Stimulated activated CD4-positive, alpha-beta T cell treated with anti-CD3 and anti-CD28 coated beads, Interleukin-1b, Interleukin-23, amount 100 ng/mL, for 24 hours (primary cell): ENCODE measurements at regions not wholly inside any gene's neighbourhood (a gene's known extent, or its start where the extent isn't known, plus 50 kb on each side); places are given as distances from the start of the nearest gene placed in this dataset.
"Not testable (repeated sequence)": the region's sequence is repeated elsewhere in the genome, so short reads cannot be mapped to it uniquely, and the experiment has no call there.

Experiments
- DNase-seq, 4 experiments: peaks; one replicate each; pipeline ENCODE4 v3.0.0-alpha.2; 2020; ENCODE audit warnings: low read depth in 4 of 4, low spot score in 1 of 4

- DNase-seq, result not testable (repeated sequence)
These were observed 454.3 kb upstream of the SLITRK6 start for GRCh38 chr13:86253497-86253896.

DNA sequence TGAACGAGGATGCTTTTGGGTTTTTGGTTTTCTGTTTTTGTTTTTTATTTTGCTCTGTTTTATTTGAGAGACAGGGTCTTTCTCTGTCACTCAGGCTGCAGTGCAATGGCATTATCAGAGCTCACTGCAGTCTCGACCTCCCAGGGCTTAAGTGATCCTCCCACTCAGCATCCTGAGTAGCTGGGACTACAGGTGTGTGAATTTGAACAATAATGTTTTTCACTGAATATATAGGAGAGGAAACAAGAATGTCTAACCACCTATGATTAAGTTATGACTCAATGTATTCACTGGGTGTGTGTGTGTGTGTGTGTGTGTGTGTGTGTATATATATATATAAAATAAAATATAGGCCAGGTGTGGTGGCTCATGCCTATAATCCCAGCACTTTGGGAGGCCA, 456.6 kb upstream of the SLITRK6 start:
- DNase-seq, result not testable (repeated sequence)

DNA sequence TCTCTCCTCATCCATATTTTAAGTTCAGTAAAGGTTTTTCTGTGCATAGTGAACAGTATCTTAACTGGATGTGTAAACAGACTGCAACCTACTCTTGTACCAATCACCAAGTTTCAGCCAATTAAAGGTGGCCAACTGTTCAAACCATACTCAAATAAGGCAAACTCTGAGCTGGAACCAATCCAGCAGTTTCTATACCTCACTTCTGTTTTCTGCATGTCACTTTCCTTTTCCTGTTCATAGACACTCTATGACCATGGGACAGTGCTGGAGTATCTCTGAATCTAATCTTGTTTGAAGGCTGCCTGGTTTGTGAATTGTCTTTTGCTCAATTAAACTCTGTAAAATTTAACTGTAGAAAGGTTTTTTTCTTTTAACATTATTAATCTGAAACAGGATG, 470.3 kb upstream of the SLITRK6 start:
- no peak for DNase-seq

DNA sequence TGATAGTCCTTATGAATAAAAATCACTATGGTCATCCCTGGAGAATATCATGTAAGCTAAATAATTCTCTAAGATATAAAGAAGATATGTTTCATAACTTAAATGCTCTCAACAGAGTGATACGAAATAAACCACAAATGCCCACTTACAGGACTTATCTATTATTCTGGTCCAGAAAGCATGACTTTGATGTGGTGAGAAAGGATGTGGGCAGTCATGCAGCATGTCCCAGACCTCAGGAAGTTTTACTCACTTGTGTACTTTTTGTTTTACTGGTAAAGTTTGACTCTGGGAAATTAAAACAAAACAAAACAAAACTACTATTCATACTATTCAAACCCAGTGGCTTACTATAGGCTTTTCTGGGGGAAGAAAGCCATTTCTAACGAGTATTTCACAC, 483.2 kb upstream of the SLITRK6 start:
- DNase-seq, result no peak

DNA sequence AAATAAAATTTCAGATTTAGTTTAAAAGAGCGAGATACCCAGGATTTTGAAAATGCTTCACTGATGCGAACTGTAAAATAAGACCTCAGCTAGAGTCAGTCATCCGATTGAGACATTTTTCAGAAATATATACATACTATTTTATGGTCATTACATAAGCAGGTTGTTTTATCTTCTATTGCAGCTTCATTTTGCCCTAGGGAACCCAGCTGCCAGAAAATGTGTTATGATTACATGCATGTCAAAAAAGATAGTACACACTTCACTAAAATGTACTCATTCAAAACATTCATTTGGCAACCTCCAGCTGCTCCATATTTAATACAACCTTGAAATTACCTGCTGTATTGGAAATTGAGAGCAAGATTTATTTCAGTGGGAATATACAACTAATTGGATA, 483.8 kb upstream of the SLITRK6 start:
- DNase-seq, result no peak

DNA sequence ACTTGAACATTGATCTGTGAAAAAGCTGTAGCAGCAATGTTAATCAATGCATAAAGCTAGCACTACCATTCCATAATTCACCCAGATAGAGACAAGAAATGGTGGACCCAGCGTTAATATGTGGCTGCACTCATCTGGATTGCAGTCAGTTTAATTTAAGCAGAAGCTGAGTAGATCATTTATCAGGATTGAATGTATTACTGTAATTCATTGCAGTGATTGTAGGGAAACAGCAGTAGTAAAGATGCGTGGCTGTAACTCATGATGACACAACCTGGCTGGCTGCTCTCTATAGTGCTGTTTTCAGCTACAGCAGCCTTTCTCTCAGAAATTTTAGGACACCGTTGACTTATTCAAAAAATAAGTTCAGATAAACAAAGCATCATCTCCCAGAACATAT, 499.5 kb upstream of the SLITRK6 start:
- no peak for DNase-seq

GRCh38 chr13:86299128-86299527, 499.9 kb upstream of the SLITRK6 start:
- no peak for DNase-seq

GRCh38 chr13:86309881-86310280, 510.7 kb upstream of the SLITRK6 start:
- no peak for DNase-seq

GRCh38 chr13:86313421-86313820, 514.2 kb upstream of the SLITRK6 start:
- DNase-seq, result no peak

DNA sequence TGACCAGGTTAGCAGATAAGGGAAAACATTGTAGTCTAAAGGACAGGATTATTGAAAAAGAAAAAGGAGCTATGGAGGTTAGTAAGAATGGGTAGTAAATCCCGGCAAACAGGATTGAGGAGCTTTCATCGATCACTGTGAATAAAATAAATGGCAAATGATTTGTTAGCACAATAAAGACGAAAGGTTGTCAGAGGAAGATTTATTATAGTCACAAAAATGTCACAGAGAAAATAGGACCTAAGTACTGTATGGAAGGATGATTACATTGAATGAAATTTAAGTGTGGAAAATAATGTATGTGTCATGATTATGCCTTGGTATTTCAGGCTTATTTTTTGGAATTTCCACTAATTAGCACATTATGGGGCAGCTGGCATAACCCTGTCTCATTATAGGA, 519.2 kb upstream of the SLITRK6 start:
- DNase-seq, result no peak

GRCh38 chr13:86324191-86324590, 525.0 kb upstream of the SLITRK6 start:
- no peak for DNase-seq

DNA sequence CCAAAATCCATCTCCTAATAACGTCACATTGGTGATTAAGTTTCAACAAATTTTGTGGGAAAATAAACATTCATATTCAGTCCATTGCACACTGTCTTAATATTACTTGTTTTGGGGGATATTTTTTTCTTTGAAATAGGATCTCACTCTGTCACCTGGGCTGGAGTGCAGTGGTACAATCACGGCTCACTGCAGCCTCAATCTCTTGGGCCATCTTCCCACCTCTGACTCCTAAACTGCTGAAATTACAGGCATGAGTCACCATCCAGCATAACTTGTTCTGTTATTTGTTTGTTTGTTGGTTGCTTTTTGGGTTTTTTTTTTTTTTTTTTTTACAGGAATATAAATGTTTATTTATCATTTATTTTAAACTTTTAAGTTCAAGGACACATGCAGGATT, 556.1 kb upstream of the SLITRK6 start:
- no peak for DNase-seq

GRCh38 chr13:86357106-86357505, 557.9 kb upstream of the SLITRK6 start:
- no peak for DNase-seq

- DNase-seq, result not testable (repeated sequence)
These were observed 564.5 kb upstream of the SLITRK6 start for GRCh38 chr13:86363749-86364148.

DNA sequence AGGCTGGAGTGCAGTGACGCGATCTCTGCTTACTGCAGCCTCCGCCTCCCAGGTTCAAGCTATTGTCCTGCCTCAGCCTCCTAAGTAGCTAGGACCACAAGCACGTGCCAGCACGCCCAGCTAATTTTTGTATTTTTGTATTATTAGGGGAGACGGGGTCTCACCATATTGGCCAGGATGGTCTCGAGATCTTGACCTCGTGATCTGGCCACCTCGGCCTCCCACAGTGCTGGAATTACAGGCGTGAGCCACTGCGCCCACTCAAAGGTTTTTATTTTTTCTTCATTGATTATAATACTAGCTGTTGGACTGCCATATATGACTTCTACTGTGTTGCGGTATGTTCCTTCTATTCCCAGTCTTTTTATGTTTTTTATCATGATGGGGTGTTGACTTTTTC, 569.7 kb upstream of the SLITRK6 start:
- no peak for DNase-seq

- DNase-seq, result no peak
These were observed 578.2 kb upstream of the SLITRK6 start for GRCh38 chr13:86377451-86377850.

DNA sequence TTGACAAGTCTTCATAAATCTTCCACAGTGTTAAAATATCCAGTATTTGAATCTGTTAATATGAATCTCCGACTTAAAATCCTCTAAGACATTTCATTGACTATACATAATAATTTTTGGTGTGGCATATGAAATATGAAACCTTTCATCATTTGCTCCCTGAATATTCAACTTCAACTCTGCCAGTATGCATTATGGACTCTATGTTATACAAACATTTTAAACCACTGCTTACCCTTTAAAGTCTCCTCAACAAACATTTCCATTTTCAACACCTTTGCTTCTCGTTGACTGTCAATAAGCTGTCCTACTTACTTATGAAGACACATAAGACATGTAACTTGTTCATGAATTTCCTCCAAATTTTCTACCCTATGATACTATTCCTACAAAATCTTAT, 579.4 kb upstream of the SLITRK6 start:
- DNase-seq, result no peak

DNA sequence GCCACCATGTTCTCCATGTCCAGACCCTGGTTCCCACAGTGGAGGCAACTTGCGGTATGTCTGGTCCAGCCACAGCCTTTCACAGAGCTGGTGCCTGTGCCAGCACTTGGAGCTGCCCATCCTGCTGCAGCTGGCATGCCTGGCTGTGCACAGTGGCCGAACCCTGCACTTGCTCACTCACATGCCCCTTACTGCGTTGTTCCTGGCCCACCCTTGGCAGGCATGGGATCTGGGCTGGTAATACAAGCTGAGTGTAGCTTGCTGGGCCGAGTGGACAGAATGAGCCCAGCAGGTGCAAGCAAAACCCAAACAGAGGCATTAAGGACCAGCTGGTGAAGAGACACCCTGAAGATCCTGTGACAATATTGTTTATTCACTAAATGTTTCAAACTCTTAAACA, 583.9 kb upstream of the SLITRK6 start:
- no peak for DNase-seq

- no peak for DNase-seq
These were observed 584.3 kb upstream of the SLITRK6 start for GRCh38 chr13:86383561-86383960.

DNA sequence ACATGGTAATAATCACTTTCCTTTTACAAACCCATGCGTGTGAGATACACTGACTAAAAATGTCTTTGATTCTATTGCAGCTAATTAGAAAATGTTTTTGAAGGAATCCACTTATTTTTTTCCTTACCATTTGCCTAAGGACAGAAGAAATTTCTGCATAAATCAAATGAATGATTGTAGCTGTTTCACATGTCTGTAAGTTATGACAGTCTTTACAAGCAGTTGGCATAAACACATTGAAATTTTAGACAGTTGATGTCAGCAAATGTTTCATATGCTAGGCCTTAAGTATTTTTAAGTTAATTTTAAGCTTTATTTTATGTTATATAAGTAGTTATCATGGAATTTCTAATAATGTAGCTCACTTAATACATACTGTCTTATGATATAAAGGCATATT, 598.4 kb upstream of the SLITRK6 start:
- no peak for DNase-seq

DNA sequence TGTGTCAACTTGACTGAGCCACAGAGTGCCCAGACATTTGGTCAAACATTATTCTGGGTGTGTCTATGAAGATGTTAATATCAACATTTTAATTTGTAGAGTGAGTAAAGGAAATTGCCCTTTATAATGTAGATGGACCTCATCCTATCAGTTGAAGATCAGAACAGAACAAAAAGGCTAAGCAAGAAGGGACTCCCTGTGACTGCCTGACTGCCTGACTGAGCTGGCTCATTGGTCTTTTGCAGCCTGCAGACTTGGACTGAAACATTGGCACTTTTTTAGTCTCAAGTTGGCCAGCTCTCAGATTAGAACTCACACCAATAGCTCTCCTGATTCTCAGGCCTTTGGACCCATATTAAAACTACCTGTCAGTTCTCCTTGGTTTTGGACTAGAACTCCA, 600.4 kb upstream of the SLITRK6 start:
- DNase-seq, result no peak

- DNase-seq, result no peak
These were observed 603.3 kb upstream of the SLITRK6 start for GRCh38 chr13:86402500-86402899.

- DNase-seq, result no peak
These were observed 604.0 kb upstream of the SLITRK6 start for GRCh38 chr13:86403181-86403580.
